ENCODE measurements at regions not wholly inside any gene's neighbourhood (a gene's known extent, or its start where the extent isn't known, plus 50 kb on each side); places are given as distances from the start of the nearest gene placed in this dataset.

- Mint-ChIP-seq H3K36me3 (ENCODE audit: low read depth) (no peaks in the 10 kb centered on the region), H3K27ac (no peak overlapping the region), H3K4me3 (no peak overlapping the region), H3K4me1 (ENCODE audit: low read depth) (no peaks in the 10 kb centered on the region), H3K27me3 (ENCODE audit: low read depth) (peaks cover under 1% of the 10 kb centered on the region), H3K9me3 (no peaks in the 10 kb centered on the region)
- intact Hi-C loops (cut with micrococcal nuclease): no loop called here
- no peak for DNase-seq
- CTCF ChIA-PET: interaction anchor here (0.6 kb wide), 1 partner anchor 82 kb away, joined by 3 read pairs; no protein-coding TSS in a partner anchor
Observed at GRCh38 chr13:91066745-91067144, 280.7 kb upstream of the MIR17HG start.

GRCh38 chr13:91072486-91072885 is 275.0 kb upstream of the MIR17HG start:
- Mint-ChIP-seq H3K4me3 (no peak overlapping the region), H3K9me3 (no peaks in the 10 kb centered on the region), H3K27ac (no peak overlapping the region), H3K36me3 (ENCODE audit: low read depth) (no peaks in the 10 kb centered on the region), H3K27me3 (ENCODE audit: low read depth) (peaks cover 2% of the 10 kb centered on the region), H3K4me1 (ENCODE audit: low read depth) (no peaks in the 10 kb centered on the region)
- CTCF ChIA-PET: no interaction called here
- no peak for DNase-seq
- intact Hi-C loops (cut with micrococcal nuclease): no loop called here

GRCh38 chr13:91074091-91074490 is 273.4 kb upstream of the MIR17HG start:
- Mint-ChIP-seq H3K36me3 (ENCODE audit: low read depth) (no peaks in the 10 kb centered on the region), H3K4me1 (ENCODE audit: low read depth) (no peaks in the 10 kb centered on the region), H3K9me3 (no peaks in the 10 kb centered on the region), H3K27me3 (ENCODE audit: low read depth) (peaks cover 2% of the 10 kb centered on the region), H3K27ac (no peak overlapping the region), H3K4me3 (no peak overlapping the region)
- no peak for DNase-seq
- CTCF ChIA-PET: no interaction called here
- intact Hi-C loops (cut with micrococcal nuclease): no loop called here

GRCh38 chr13:91076830-91077229 is 270.7 kb upstream of the MIR17HG start:
- Mint-ChIP-seq H3K4me1 (ENCODE audit: low read depth) (no peaks in the 10 kb centered on the region), H3K36me3 (ENCODE audit: low read depth) (no peaks in the 10 kb centered on the region), H3K9me3 (no peaks in the 10 kb centered on the region), H3K4me3 (no peak overlapping the region), H3K27me3 (ENCODE audit: low read depth) (peaks cover 2% of the 10 kb centered on the region), H3K27ac (no peak overlapping the region)
- DNase-seq: no peak
- CTCF ChIA-PET: no interaction called here
- intact Hi-C loops (cut with micrococcal nuclease): no loop called here

GRCh38 chr13:91078093-91078679 is 269.3 kb upstream of the MIR17HG start:
- CTCF ChIA-PET: no interaction called here
- Mint-ChIP-seq H3K27ac (no peak overlapping the region), H3K27me3 (ENCODE audit: low read depth) (peaks cover 2% of the 10 kb centered on the region), H3K9me3 (no peaks in the 10 kb centered on the region), H3K4me3 (no peak overlapping the region), H3K36me3 (ENCODE audit: low read depth) (no peaks in the 10 kb centered on the region), H3K4me1 (ENCODE audit: low read depth) (no peaks in the 10 kb centered on the region)
- no peak for DNase-seq
- intact Hi-C loops (cut with micrococcal nuclease): no loop called here

- CTCF ChIA-PET: no interaction called here
- no peaks in the 10 kb centered on the region for H3K36me3 Mint-ChIP-seq (ENCODE audit: low read depth)
- H3K4me3 Mint-ChIP-seq: no peak overlapping the region
- no peak for DNase-seq
- no peaks in the 10 kb centered on the region for H3K4me1 Mint-ChIP-seq (ENCODE audit: low read depth)
- intact Hi-C loops (cut with micrococcal nuclease): no loop called here
- no peaks in the 10 kb centered on the region for H3K9me3 Mint-ChIP-seq
- no peak overlapping the region for H3K27ac Mint-ChIP-seq
- peaks cover 4% of the 10 kb centered on the region for H3K27me3 Mint-ChIP-seq (ENCODE audit: low read depth)
Observed at GRCh38 chr13:91079176-91079575, 268.3 kb upstream of the MIR17HG start.

- H3K36me3 Mint-ChIP-seq (ENCODE audit: low read depth): no peaks in the 10 kb centered on the region
- DNase-seq: no peak
- no peak overlapping the region for H3K27ac Mint-ChIP-seq
- H3K4me1 Mint-ChIP-seq (ENCODE audit: low read depth): no peaks in the 10 kb centered on the region
- H3K9me3 Mint-ChIP-seq: no peaks in the 10 kb centered on the region
- intact Hi-C loops (cut with micrococcal nuclease): no loop called here
- peaks cover 4% of the 10 kb centered on the region for H3K27me3 Mint-ChIP-seq (ENCODE audit: low read depth)
- H3K4me3 Mint-ChIP-seq: no peak overlapping the region
- CTCF ChIA-PET: interaction anchor here (0.7 kb wide), 1 partner anchor 25 kb away, joined by 3 read pairs; no protein-coding TSS in a partner anchor
Observed at GRCh38 chr13:91085127-91085526, 262.4 kb upstream of the MIR17HG start.

- no peak overlapping the region for H3K4me3 Mint-ChIP-seq
- intact Hi-C loops (cut with micrococcal nuclease): no loop called here
- no peaks in the 10 kb centered on the region for H3K36me3 Mint-ChIP-seq (ENCODE audit: low read depth)
- H3K27me3 Mint-ChIP-seq (ENCODE audit: low read depth): peaks cover 2% of the 10 kb centered on the region
- no peaks in the 10 kb centered on the region for H3K4me1 Mint-ChIP-seq (ENCODE audit: low read depth)
- CTCF ChIA-PET: no interaction called here
- H3K27ac Mint-ChIP-seq: no peak overlapping the region
- H3K9me3 Mint-ChIP-seq: no peaks in the 10 kb centered on the region
- no peak for DNase-seq
Observed at GRCh38 chr13:91086936-91087716, 260.4 kb upstream of the MIR17HG start.

GRCh38 chr13:91097269-91097668 is 250.2 kb upstream of the MIR17HG start:
- CTCF ChIA-PET: no interaction called here
- Mint-ChIP-seq H3K27ac (no peak overlapping the region), H3K9me3 (no peaks in the 10 kb centered on the region), H3K36me3 (ENCODE audit: low read depth) (no peaks in the 10 kb centered on the region), H3K4me3 (no peak overlapping the region), H3K4me1 (ENCODE audit: low read depth) (no peaks in the 10 kb centered on the region), H3K27me3 (ENCODE audit: low read depth) (no peaks in the 10 kb centered on the region)
- DNase-seq: no peak
- intact Hi-C loops (cut with micrococcal nuclease): no loop called here

- CTCF ChIA-PET: no interaction called here
- H3K36me3 Mint-ChIP-seq (ENCODE audit: low read depth): no peaks in the 10 kb centered on the region
- H3K27me3 Mint-ChIP-seq (ENCODE audit: low read depth): no peaks in the 10 kb centered on the region
- H3K4me3 Mint-ChIP-seq: no peak overlapping the region
- H3K4me1 Mint-ChIP-seq (ENCODE audit: low read depth): no peaks in the 10 kb centered on the region
- no peak overlapping the region for H3K27ac Mint-ChIP-seq
- no peaks in the 10 kb centered on the region for H3K9me3 Mint-ChIP-seq
- intact Hi-C loops (cut with micrococcal nuclease): no loop called here
- DNase-seq: no peak
Observed at GRCh38 chr13:91099877-91100276, 247.6 kb upstream of the MIR17HG start.

- no peak for DNase-seq
- H3K4me3 Mint-ChIP-seq: no peak overlapping the region
- CTCF ChIA-PET: no interaction called here
- intact Hi-C loops (cut with micrococcal nuclease): no loop called here
- no peaks in the 10 kb centered on the region for H3K4me1 Mint-ChIP-seq (ENCODE audit: low read depth)
- H3K27ac Mint-ChIP-seq: no peak overlapping the region
- no peaks in the 10 kb centered on the region for H3K36me3 Mint-ChIP-seq (ENCODE audit: low read depth)
- no peaks in the 10 kb centered on the region for H3K9me3 Mint-ChIP-seq
- H3K27me3 Mint-ChIP-seq (ENCODE audit: low read depth): no peaks in the 10 kb centered on the region
Observed at GRCh38 chr13:91100944-91101343, 246.5 kb upstream of the MIR17HG start.

GRCh38 chr13:91101381-91101780 is 246.1 kb upstream of the MIR17HG start:
- CTCF ChIA-PET: no interaction called here
- intact Hi-C loops (cut with micrococcal nuclease): no loop called here

GRCh38 chr13:91105270-91105669 is 242.2 kb upstream of the MIR17HG start:
- intact Hi-C loops (cut with micrococcal nuclease): no loop called here
- Mint-ChIP-seq H3K9me3 (no peaks in the 10 kb centered on the region), H3K4me3 (no peak overlapping the region), H3K27me3 (ENCODE audit: low read depth) (no peaks in the 10 kb centered on the region), H3K36me3 (ENCODE audit: low read depth) (no peaks in the 10 kb centered on the region), H3K27ac (no peak overlapping the region), H3K4me1 (ENCODE audit: low read depth) (no peaks in the 10 kb centered on the region)
- CTCF ChIA-PET: no interaction called here
- no peak for DNase-seq

More at GRCh38 chr13:91101381-91101780, 246.1 kb upstream of the MIR17HG start:
- no peak overlapping the region for H3K4me3 Mint-ChIP-seq
- no peak overlapping the region for H3K27ac Mint-ChIP-seq
- H3K9me3 Mint-ChIP-seq: no peaks in the 10 kb centered on the region
- H3K27me3 Mint-ChIP-seq (ENCODE audit: low read depth): no peaks in the 10 kb centered on the region
- no peaks in the 10 kb centered on the region for H3K36me3 Mint-ChIP-seq (ENCODE audit: low read depth)
- H3K4me1 Mint-ChIP-seq (ENCODE audit: low read depth): no peaks in the 10 kb centered on the region
- no peak for DNase-seq

All from activated naive CD4-positive, alpha-beta T cell treated with anti-CD3 and anti-CD28 coated beads for 36 hours (primary cell).